WTC11 (cell line): ENCODE measurements at regions not wholly inside any gene's neighbourhood (a gene's known extent, or its start where the extent isn't known, plus 50 kb on each side); places are given as distances from the start of the nearest gene placed in this dataset.

ENCODE experiments used
- FOXP1 ChIP-seq: sonication (generic); formaldehyde crosslinking; IDR thresholded peaks from 2 replicates; pipeline ENCODE4 v1.8.0; 2022; ENCODE audit warnings: missing genetic modification reagents, mild to moderate bottlenecking, moderate library complexity, borderline replicate concordance
- NFE2L1 ChIP-seq: sonication (generic); formaldehyde crosslinking; IDR thresholded peaks from 2 replicates; pipeline ENCODE4 v1.8.1; 2023; ENCODE audit warnings: missing genetic modification reagents
- TF ChIP-seq, protein P1 (sequence below): fragments of 200-600 bp; IDR thresholded peaks from 2 replicates; pipeline ENCODE4 v1.8.0; 2022; ENCODE audit warnings: antibody characterized with exemption

DNA sequence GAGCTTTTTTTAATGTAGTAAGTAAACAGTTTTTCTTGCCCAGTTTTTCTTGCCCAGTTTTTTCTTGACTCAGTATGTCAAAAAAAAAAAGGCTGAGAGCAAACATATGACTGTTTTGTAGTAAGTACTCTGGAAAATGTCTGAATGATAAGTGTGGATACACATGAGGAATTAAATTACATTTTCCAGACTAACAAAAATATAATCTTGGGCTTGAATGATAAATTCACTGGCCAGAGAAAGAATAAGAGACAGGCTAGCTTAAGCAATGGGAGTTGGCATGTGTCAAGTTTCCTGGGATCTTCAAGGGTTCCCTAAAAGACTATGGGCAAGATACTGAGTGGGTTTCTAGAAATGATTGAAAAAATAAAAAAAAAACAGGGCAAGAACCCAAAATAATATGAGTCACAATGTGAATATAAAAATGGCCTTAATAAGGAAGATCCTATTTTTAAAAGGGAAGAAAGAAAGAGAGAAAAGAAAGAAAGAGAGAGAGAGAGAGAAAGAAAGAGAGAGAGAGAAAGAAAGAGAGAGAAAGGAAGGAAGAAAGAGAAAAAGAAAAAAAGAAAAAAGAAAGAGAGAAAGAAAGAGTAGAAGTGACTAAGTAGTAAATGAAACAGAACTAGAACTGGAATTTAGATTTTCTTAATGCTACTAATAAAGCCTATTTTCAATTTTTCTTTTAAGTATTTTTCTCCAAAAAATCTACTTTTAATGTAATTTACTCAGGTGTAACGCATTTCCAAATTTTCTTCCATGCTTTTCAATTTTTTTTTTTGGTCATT, 60.2 kb downstream of the TFPI2 start:
- no peak for TF ChIP-seq NFE2L1 (CRISPR knock-in tag)
- TF ChIP-seq FOXP1 (CRISPR knock-in tag), result no peak
- TF ChIP-seq, protein P1, sequence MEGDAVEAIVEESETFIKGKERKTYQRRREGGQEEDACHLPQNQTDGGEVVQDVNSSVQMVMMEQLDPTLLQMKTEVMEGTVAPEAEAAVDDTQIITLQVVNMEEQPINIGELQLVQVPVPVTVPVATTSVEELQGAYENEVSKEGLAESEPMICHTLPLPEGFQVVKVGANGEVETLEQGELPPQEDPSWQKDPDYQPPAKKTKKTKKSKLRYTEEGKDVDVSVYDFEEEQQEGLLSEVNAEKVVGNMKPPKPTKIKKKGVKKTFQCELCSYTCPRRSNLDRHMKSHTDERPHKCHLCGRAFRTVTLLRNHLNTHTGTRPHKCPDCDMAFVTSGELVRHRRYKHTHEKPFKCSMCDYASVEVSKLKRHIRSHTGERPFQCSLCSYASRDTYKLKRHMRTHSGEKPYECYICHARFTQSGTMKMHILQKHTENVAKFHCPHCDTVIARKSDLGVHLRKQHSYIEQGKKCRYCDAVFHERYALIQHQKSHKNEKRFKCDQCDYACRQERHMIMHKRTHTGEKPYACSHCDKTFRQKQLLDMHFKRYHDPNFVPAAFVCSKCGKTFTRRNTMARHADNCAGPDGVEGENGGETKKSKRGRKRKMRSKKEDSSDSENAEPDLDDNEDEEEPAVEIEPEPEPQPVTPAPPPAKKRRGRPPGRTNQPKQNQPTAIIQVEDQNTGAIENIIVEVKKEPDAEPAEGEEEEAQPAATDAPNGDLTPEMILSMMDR, result no peak
